HL-60 (cell line): ENCODE measurements at regions not wholly inside any gene's neighbourhood (a gene's known extent, or its start where the extent isn't known, plus 50 kb on each side); places are given as distances from the start of the nearest gene placed in this dataset.

Source experiments
- CTCF ChIP-seq: IDR thresholded peaks from one replicate; pipeline ENCODE4 v1.5.1; 2011; ENCODE audit warnings: low read length, control low read depth, inconsistent platforms; ENCODE audit not compliant: insufficient read depth
- POLR2AphosphoS5 ChIP-seq: IDR thresholded peaks from 2 replicates; pipeline ENCODE4 v1.6.1; 2012; ENCODE audit warnings: low read depth

GRCh38 chr20:9963029-9963428 lies 71.8 kb upstream of the ANKEF1 start:
- TF ChIP-seq CTCF (no peak), POLR2AphosphoS5 (no peak)
